ENCODE measurements at regions not wholly inside any gene's neighbourhood (a gene's known extent, or its start where the extent isn't known, plus 50 kb on each side); places are given as distances from the start of the nearest gene placed in this dataset.
"Not testable (repeated sequence)": the region's sequence is repeated elsewhere in the genome, so short reads cannot be mapped to it uniquely, and the experiment has no call there.

DNA sequence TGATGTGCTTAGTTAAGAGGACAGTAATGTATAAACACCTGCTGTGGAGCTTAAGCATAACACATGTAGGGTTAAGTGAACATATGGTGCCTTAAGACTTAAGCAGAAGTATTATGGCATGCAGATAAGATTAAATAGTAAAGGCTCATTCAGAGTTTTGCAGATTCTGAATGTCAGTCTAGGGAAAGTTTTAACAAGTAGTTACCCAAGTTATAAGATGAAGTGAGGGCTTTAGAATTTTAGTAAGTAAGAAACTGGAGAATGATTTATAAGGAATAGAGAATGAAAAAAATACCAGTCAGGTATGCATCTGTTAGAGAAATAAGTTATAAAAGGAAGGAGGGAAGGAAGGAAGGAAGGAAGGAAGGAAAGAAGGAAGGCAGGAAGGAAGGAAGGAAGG lies 902.1 kb downstream of the TRAM1L1 start:
- no peak for DNase-seq (ENCODE audit: low read depth in 4 of 4, low spot score in 2 of 4)

DNA sequence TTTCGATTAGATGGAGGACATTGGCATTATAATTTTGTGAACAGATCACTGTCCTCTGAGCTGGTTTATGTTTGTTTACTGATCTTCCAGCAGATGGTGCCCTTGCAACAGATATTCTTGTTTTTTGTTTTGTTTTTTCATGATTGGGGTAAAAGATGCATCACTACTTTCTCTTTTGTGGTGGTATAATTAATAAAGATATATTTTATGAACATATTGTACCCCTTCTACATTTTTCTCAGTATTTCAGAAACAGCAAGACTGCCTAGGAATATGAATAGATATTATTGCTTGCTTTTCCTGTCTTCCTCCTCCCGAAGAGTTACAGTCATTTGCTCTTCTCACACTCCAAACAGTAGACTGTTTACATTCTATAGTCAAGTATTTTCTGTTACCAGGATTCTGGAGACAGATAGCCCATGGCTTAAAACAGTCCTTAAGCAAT lies 905.2 kb downstream of the TRAM1L1 start:
- DNase-seq (ENCODE audit: low read depth in 4 of 4, low spot score in 2 of 4), result peak in 2 of 4 donors; percentile 8 to 13

DNA sequence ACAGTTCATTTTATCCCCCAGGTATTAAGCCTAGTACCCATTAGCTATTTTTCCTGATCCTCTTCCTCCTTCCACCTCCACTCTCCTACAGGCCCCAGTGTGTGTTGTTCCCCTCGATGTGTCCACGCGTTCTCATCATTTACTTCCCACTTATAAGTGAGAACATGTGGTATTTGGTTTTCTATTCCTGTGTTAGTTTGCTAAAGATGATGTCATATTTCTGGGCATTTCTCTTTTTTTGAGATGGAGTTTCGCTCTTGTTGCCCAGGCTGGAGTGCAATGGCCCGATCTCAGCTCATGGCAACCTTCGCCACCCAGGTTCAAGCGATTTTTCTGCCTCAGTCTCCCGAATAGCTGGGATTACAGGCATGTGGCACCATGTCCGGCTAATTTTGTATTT lies 934.0 kb downstream of the TRAM1L1 start:
- DNase-seq (ENCODE audit: low read depth in 4 of 4, low spot score in 2 of 4), result not testable (repeated sequence)

DNA sequence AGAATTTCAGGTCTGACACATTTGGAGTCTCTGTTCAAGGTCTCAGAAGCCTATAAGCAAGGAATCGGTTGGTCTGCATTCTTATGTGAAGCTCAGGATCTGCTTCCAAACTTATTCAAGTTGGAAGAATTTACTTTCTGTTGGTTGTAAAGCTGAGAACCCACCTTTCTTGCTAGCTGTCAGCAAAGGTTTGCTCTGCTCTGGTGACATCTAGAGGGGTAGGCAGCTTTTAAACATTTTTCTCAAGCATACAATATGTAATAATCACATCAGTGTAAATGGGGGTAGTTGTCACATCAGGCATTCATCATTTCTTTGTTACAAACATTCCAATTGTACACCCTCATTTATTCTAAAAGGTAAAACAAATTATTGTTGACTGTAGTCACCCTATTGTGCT lies 935.2 kb downstream of the TRAM1L1 start:
- DNase-seq (ENCODE audit: low read depth in 4 of 4, low spot score in 2 of 4), result no peak

DNA sequence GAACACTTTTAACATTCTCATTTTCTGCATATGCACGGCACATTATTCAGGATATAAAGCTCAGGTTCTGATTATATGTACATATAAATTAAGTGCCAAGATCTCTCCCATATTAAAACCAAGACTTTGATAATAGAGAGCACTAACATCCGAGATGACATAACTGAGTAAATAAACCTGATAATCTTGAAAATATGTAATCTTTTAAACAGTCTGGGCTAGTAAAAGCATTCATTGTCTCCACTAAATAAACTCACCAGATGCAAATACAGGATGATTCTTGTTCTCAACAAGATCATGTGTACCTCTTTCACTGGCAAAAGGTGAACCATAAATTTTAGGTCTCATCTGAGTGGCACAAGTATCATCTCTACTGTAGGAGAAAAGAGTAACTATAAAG lies 942.2 kb downstream of the TRAM1L1 start:
- DNase-seq (ENCODE audit: low read depth in 4 of 4, low spot score in 2 of 4), result no peak

DNA sequence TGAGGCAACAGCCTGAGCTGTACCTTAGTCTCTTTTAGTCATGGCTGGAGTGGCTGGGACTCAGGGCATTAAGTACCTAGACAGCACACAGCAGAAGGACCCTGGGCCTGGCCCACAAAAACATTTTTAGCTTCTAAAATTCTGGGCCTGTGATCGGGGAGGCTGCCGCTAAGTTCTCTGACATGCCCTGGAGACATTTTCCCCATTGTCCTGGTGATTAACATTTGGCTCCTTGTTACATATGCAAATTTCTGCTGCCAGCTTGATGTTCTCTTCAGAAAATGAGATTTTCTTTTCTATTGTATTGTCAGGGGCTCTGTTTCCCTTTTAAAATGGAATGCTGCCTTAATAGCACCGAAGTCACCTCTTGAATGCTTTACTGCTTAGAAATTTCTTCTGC lies 952.4 kb downstream of the TRAM1L1 start:
- DNase-seq (ENCODE audit: low read depth in 4 of 4, low spot score in 2 of 4), result no peak

DNA sequence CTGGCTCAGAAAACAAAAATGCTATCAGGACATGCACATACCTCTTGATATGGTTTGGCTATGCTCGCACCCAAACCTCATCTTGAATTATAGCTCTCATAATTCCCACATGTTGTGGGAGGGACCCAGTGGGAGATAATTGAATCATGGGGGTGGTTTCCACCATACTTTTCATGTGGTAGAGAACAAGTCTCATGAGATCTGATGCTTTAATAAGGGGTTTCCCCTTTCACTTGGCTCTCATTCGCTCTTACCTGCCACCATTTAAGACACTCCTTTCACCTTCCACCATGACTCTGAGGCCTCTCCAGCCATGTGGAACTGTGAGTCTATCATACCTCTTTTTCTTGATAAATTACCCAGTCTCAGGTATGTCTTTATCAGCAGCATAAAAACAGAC lies 958.6 kb downstream of the TRAM1L1 start:
- DNase-seq (ENCODE audit: low read depth in 4 of 4, low spot score in 2 of 4), result no peak

DNA sequence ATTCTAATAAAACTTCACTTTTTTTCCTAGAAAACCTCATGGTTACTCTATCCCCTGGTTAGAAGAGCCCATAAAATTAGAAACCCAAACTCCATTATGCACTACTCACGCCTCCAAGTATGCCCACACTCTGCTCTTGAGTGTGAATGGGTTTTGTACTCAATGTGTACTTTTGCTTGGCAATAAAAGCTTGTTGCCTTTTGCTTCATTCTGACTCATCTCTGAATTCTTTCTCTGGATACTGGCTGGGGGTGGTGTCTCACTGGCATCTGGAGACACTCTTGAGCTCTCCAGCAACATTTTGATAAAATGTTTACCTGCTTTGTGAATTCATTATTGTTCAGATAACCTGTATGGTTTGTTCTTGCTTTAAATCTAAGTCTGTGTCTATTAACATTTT lies 963.3 kb downstream of the TRAM1L1 start:
- no peak for DNase-seq (ENCODE audit: low read depth in 4 of 4, low spot score in 2 of 4)

DNA sequence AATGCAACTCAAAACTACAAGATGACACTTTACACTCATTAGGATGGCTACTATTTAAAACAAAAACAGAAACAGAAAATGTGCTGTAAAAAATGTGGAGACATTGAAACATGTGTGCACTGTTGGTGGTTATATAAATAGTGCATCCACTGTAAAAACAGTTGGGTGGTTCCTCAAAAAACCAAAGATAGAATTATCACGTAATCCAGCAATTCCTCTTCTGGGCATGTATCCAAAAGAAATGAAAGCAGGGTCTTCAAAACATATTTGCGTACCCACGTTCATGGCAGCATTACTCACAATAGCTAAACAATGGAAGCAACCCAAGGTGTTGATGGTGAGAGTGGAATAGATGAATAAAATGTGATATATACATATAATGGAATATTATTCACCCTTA lies 967.2 kb downstream of the TRAM1L1 start:
- no peak for DNase-seq (ENCODE audit: low read depth in 4 of 4, low spot score in 2 of 4)

DNA sequence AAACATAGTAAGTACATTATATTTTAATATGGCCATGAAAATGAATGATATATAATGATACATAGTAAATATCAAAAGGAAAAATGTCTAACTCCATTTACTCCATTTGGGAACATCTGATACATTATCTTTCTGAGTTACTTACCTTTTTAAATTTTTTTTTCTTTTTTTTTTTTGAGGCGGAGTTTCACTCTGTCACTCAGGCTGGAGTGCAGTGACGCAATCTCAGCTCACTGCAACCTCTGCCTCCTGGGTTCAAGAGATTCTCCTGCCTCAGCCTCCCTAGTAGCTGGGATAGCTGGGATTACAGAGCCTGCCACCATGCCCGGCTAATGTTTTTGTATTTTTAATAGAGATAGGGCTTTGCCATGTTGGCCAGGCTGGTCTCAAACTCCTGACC lies 972.5 kb downstream of the TRAM1L1 start:
- DNase-seq (ENCODE audit: low read depth in 4 of 4, low spot score in 2 of 4), result not testable (repeated sequence)

DNA sequence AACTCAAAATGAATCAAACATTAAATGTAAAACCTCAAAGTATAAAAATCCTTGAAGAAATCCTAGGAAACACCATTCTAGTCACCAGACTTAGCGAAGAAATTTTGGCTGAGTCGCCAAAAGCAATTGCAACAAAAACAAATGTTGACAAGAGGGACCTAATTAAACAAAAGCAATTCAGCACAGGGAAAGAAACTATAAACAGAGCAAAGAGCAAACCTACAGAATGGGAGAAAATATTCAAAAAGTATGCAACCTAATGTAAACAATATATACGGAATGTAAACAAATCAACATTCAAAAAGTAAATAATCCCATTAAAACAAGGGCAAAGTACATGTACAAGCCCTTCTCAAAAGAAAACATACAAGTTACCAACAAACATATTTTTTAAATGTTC lies 974.7 kb downstream of the TRAM1L1 start:
- DNase-seq (ENCODE audit: low read depth in 4 of 4, low spot score in 2 of 4), result no peak

DNA sequence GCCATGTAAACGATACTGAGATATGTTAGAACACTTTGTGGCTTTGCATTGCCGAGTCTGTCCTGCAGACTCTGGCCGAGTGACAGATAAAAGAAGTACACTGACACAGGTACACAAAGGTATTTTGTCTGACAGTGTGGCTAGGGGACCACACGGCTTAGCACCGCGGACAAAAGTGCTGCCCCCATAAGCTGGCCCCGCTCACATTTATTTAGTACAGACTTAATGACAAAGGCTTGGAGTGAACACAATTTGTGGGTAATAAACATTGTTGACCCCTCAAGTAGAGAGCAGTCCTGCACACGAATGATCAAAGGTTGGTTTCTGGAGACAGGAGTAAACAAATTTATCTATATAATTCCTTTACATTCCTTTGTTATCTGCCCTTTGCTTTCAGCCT lies 976.8 kb downstream of the TRAM1L1 start:
- no peak for DNase-seq (ENCODE audit: low read depth in 4 of 4, low spot score in 2 of 4)

DNA sequence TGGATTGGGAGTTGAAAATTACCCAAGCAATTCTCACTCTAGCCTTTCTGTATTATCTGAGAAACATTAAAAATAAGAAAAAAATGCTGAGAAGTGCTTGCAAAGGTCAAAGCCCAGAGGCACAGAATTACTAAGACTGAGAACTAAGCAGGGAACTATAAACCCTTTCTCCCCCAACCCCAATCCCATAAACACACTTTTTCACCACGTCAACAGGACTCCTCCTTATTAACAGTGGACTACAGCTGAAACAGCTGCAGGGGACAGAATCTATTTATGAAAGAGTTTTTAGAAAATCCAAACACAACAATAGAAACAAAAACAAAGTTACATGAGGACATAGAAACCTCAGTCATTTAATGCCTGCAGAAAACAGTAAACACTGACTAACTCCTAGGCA lies 984.1 kb downstream of the TRAM1L1 start:
- no peak for DNase-seq (ENCODE audit: low read depth in 4 of 4, low spot score in 2 of 4)

DNA sequence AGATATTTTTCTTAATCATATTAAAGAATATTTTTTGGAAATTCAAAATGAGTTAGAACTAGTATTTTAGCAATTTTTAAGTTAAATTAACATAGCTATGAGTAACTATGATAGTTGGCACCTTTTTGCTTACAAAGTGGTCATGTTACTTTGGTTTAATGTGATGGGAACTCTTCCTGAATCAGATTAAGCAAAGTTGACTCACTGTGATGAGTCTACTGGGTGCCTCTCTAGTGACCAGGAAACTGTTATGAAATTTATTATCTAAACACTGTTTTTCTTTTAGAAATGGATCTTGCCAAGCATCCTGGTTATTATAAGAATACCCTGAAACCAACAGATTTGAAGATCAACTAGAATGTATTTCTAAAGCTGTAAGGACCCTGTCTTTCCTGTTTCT lies 985.8 kb downstream of the TRAM1L1 start:
- DNase-seq (ENCODE audit: low read depth in 4 of 4, low spot score in 2 of 4), result no peak

DNA sequence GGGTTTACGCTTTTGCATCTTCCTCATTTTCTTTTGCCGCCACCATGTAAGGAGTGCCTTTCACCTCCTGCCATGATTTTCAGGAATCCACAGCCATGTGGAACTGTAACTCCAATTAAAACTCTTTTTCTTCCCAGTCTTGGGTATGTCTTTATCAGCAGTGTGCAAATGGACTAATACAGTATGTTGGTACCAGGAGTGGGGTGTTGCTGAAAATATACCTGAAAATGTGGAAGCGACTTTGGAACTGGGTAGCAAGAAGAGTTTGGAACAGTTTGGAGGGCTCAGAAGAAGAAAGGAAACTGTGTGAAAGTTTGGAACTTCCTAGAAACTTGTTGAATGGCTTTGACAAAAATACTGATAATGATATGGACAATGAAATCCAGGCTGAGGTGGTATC lies 983.9 kb upstream of the NDST4 start:
- not testable (repeated sequence) for DNase-seq (ENCODE audit: low read depth in 4 of 4, low spot score in 2 of 4)

DNA sequence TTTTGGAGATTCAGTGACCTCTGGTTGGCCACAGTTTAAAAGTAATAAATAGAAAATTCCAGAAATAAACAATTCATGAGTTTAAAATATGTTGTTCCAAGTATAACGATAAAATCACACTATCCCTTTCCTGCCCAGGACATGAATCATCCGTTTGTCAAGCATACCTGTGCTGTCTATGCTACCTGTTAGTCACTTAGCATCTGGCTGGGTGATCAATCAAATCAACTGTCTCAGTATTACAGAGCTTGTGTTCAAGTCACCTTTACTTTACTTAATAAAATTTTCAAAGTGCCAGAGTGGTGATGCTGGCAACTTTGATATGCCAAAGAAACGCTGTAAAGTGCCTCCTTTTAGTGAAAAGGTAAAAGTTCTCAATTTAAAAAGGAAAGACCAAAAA lies 979.5 kb upstream of the NDST4 start:
- DNase-seq (ENCODE audit: low read depth in 4 of 4, low spot score in 2 of 4), result no peak

DNA sequence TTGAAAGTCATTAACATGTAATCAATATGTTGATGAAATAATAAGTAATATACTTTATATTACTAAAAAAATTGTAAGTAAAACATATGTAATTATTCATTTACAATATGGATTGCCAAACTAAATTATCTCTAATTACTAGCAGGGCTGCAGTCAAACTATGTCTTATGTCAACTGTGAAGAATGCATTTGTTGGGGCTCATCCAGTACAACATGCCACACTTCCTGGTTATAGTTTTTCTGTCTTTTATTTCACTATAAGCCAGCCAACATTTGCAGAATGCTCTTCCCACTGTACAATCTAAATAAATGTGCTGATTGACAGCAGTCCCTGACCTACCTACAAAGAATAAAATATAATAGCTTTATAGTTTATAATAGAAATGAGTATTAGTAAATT lies 975.4 kb upstream of the NDST4 start:
- DNase-seq (ENCODE audit: low read depth in 4 of 4, low spot score in 2 of 4), result no peak

DNA sequence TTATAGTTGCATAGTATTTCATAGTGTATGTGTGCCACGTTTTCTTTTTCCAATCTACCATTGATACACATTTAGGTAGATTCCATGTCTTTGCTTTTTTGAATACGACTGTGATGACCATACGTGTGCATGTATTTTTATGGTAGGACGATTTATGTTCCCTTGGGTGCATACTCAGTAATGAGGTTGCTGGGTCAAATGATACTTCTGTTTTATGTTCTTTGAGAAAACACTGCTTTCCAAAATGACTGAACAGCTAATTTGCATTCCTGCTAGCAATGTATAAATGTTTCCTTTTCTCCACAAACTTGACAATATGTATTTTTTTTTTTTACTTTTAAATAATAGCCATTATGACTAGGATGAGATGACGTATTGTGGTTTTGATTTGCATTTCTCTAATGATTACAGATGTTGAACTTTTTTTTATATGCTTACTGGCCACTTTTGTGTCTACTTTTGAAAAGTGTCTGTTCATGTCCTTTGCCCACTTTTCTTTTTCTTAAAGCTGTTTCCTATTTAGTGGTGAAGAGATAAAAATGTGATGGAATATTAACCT lies 969.5 kb upstream of the NDST4 start:
- DNase-seq (ENCODE audit: low read depth in 4 of 4, low spot score in 2 of 4), result no peak

DNA sequence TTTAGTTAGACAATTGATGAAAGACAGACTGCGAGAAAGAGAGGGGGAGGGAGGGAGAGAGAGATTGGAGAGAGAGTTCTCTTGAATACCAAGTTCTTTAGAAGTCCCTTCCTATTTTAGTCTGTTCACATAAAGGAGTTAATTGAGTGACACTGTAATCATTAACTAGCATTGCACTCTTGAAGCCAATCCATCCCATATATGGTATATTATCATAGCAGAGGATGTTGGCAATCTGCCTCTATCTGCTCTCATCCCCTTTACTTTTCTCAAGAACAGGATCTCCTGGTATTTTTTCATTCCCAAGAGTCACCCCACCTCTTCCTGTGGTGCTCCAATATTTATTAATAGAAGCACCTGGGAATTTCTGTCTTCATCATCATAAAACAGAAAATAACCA lies 959.6 kb upstream of the NDST4 start:
- no peak for DNase-seq (ENCODE audit: low read depth in 4 of 4, low spot score in 2 of 4)

DNA sequence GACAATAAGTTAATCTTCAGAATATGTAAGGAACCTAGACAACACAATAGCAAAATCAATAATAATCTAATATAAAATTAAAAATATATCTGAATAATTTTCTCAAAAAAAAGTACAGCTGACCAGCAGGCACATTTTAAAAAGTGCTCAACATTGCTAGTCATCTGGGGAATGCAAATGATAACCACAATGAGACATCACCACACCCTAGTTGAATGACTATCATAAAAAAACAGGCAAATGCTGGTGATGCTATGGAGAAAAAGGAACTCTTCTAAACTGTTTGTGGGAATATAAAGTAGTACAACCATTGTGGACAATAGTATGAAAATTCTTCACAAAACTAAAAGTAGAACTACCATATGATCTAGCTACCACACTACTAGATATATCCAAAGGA lies 956.9 kb upstream of the NDST4 start:
- no peak for DNase-seq (ENCODE audit: low read depth in 4 of 4, low spot score in 2 of 4)

DNA sequence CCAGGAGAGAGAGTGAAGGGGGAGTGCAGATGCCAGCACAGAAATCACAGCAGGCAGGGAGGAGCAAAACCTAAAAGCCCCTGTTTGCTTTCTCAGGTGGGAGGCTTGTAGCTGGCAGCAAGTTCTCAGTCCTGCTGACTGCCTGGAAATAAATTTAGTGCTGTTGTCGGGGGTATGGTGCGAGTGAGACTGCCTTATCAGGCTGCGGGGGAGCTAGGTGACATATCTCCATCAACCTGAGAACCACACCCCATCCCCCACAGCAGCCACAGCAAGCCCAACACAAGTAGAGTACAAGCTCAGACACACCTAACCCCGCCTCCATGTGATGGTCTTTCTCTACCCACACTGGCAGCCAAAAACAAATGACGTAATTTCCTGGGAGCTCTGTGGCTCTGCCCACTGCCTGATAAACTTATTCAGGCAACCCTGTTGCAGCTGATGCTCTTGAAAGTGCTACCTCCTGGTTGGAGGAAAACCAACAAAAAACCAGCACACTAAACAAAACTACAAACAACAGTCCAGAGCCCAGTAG lies 953.4 kb upstream of the NDST4 start:
- no peak for DNase-seq (ENCODE audit: low read depth in 4 of 4, low spot score in 2 of 4)

DNA sequence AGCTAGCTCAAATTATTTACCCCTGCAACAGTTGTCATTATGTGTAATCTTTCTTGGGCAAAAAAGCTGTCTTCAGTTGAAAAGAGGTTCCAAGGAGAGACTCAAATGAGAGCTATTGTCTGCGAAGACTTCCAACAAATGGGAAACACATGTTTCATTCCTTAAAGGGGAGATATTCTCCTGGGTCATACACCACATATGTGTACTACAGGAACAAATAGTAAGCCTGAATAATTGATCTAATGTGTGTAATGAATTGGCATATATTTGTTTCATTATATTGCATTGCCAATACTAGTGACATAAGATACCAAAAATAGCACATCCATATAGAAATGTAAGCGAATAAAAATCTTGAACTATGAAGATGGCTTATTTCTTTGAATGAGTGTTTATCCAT lies 950.9 kb upstream of the NDST4 start:
- DNase-seq (ENCODE audit: low read depth in 4 of 4, low spot score in 2 of 4), result no peak

DNA sequence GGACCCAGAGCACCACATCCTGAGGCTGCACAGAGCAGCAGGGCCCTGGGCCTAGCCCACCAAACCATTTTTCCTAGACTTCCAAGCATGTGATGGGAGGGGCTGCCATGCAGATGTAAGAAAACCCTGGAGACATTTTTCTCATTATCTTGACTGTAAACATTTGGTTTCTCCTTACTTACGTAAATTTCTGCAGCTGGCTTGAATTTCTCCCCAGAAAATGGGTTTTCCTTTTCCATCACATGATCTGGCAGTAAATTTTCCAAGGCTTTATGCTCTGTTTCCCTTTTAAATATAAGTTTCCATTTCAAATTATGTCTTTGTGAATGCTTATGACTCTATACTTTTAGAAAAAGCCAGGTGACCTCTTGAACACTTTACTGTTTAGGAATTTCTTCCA lies 945.9 kb upstream of the NDST4 start:
- DNase-seq (ENCODE audit: low read depth in 4 of 4, low spot score in 2 of 4), result no peak
